BJ (cell line): ENCODE measurements at regions not wholly inside any gene's neighbourhood (a gene's known extent, or its start where the extent isn't known, plus 50 kb on each side); places are given as distances from the start of the nearest gene placed in this dataset.

ENCODE experiments used
- CTCF ChIA-PET: fragments of 350-600 bp; formaldehyde crosslinking; extraction: SDS; loops from one replicate; lab custom pipeline; 2021; ENCODE audit warnings: antibody characterized with exemption, inconsistent platforms; lab: Yijun Ruan, JAX
- POLR2A ChIA-PET: fragments of 300-600 bp; sonication (Branson Sonifier 250); formaldehyde crosslinking; extraction: SDS; loops from one replicate; lab custom pipeline; 2021; ENCODE audit warnings: antibody characterized with exemption; lab: Charles Lee
- DNase-seq: peaks from one replicate; pipeline ENCODE4 v3.0.0-alpha.2; 2011; ENCODE audit warnings: low read depth
- H3K27me3 ChIP-seq: 2 replicates; pipeline ENCODE4 v1.6.0; 2011; ENCODE audit warnings: low read length; ENCODE audit not compliant: control insufficient read depth, insufficient read depth
- H3K36me3 ChIP-seq: 2 replicates; pipeline ENCODE4 v1.5.1; 2011; ENCODE audit warnings: low read length; ENCODE audit not compliant: control insufficient read depth, insufficient read depth
- H3K4me3 ChIP-seq: 2 replicates; pipeline ENCODE4 v1.5.1; 2011; ENCODE audit warnings: low read depth, mild to moderate bottlenecking, control low read depth, low read length
- CTCF ChIP-seq: IDR thresholded peaks from 2 replicates; pipeline ENCODE4 v1.5.1; 2011; ENCODE audit warnings: low read depth, mild to moderate bottlenecking, control low read depth, inconsistent platforms, low read length, moderate library complexity; ENCODE audit not compliant: insufficient read depth

GRCh38 chr1:82586473-82586872, 785.7 kb downstream of the ADGRL2 start:
- no peaks in the 10 kb centered on the region for H3K27me3 ChIP-seq
- no peak overlapping the region for H3K4me3 ChIP-seq
- ChIA-PET CTCF (no interaction called here), POLR2A (no interaction called here)
- no peak for DNase-seq
- TF ChIP-seq CTCF: no peak
- H3K36me3 ChIP-seq: no peaks in the 10 kb centered on the region

- H3K27me3 ChIP-seq: no peaks in the 10 kb centered on the region
- POLR2A ChIA-PET: no interaction called here
- no peaks in the 10 kb centered on the region for H3K36me3 ChIP-seq
- DNase-seq: no peak
- TF ChIP-seq CTCF: no peak
- no peak overlapping the region for H3K4me3 ChIP-seq
- CTCF ChIA-PET: no interaction called here
Measured at GRCh38 chr1:82582347-82582746, 781.6 kb downstream of the ADGRL2 start.

- ChIA-PET POLR2A (no interaction called here), CTCF (interaction anchor here (1.1 kb wide), 1 partner anchor 14 kb away, joined by 3 read pairs; no protein-coding TSS in a partner anchor)
Measured at GRCh38 chr1:82578086-82578726, 777.5 kb downstream of the ADGRL2 start.

GRCh38 chr1:82567348-82567747, 766.6 kb downstream of the ADGRL2 start:
- no peak for TF ChIP-seq CTCF
- POLR2A ChIA-PET: no interaction called here
- CTCF ChIA-PET: no interaction called here
- Histone ChIP-seq H3K36me3 (no peaks in the 10 kb centered on the region), H3K4me3 (no peak overlapping the region), H3K27me3 (no peaks in the 10 kb centered on the region)
- DNase-seq: no peak

More at GRCh38 chr1:82578086-82578726, 777.5 kb downstream of the ADGRL2 start:
- no peak for TF ChIP-seq CTCF
- Histone ChIP-seq H3K4me3 (no peak overlapping the region), H3K36me3 (no peaks in the 10 kb centered on the region), H3K27me3 (no peaks in the 10 kb centered on the region)
- DNase-seq: no peak

GRCh38 chr1:82565546-82565945, 764.8 kb downstream of the ADGRL2 start:
- Histone ChIP-seq H3K4me3 (no peak overlapping the region), H3K36me3 (no peaks in the 10 kb centered on the region), H3K27me3 (no peaks in the 10 kb centered on the region)
- no peak for TF ChIP-seq CTCF
- POLR2A ChIA-PET: interaction anchor here (0.5 kb wide), 1 partner anchor 1095 kb away, joined by 3 read pairs; no protein-coding TSS in a partner anchor
- CTCF ChIA-PET: no interaction called here
- no peak for DNase-seq
